ENCODE measurements at regions not wholly inside any gene's neighbourhood (a gene's known extent, or its start where the extent isn't known, plus 50 kb on each side); places are given as distances from the start of the nearest gene placed in this dataset.

DNA sequence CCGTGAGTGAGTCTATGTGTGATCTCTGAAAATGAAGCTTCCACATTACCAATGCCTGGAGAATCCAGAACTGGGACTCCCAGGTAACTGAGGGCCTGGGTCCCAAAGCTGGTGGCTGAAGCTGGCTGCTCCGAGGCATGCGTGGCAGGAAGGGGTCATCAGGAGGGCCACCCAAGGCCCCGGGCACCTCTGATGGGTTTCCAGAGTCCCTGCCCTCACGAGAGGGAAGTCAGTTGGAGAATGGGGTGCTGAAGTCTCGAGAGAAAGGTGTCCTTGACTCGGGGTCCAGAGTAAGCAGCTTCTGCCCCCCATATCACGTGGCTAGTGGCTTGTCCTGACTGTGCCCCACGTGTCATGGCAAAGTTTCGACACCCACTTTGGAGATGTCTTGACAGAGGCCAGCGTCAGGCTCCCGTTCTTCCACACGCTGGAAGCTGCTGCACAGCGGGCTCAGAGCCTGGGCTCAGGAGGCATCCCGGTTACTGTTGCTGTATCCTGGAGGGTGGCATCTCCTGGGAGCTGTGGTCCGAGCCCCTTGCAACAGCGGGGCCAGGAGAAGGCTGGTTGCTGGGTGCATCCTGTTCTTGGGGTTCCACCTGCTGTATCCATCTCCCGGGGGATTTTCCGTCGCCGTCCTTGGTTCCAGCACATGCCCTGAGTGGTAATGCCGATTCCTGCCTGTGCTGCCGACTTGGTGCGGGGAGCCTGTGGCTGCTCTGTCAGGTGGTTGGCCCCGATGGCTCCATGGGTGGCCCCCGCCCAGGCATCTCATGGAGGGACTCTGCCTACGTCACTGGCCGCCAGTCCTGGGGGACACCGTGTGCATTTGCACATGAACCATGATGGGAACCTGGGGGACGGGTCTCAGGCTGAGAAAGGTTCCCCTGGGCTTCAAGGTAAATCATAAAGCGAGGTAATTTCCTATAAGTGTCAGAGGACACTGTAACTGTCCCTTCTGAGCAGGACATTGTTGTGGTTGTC is 183.3 kb upstream of the HDAC4 start:
- no peaks in the 10 kb centered on the region for H3K36me3 Mint-ChIP-seq

DNA sequence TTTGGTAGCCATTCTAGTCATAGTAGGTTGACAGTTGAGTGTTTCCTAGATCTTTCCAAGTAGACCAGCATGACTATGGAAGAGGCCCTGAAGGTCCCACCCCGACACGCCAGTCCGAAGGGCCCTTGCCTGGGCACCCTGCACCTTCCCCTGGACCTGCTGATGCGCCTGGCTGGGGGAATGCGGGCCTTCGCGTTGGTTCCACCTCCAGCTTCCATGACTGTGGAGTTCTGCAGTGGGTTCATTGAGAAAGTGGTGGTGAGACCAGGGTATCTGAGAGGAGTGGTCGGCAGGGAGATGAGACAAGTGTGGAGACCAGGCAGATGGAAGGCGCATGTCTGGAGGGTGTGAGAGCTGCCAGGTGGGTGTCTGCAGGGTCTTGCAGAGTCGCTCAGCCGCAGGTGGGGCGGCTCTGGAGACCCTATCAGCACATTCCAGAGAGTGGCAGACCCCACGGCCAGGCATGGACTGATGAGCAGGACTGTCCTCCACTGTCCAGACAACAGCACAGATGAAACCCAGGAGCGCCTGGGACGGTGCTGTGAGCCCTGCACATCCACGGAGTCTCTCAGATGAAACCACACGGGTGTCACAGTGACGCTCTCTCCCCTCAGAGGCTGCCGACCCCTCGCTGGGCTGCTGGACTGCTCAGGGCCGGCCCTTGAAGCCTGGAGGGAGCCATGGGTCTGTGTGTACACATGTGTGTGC is 182.5 kb upstream of the HDAC4 start:
- peak overlapping the region in 1 of 8 donors; percentile 2 for H3K4me3 Mint-ChIP-seq
- no peak for ATAC-seq (ENCODE audit: low read depth in 2 of 2)

More for the DNA sequence above, 183.3 kb upstream of the HDAC4 start:
- H3K27me3 Mint-ChIP-seq: peaks cover 13 to 35% (median 18%) of the 10 kb centered on the region in 3 donors
- no peak overlapping the region for H3K27ac Mint-ChIP-seq
- H3K9me3 Mint-ChIP-seq: no peaks in the 10 kb centered on the region
- ATAC-seq (ENCODE audit: low read depth in 2 of 2): no peak
- no peaks in the 10 kb centered on the region for H3K4me1 Mint-ChIP-seq
- no peak overlapping the region for H3K4me3 Mint-ChIP-seq
- DNase-seq: no peak

GRCh38 chr2:239582476-239582875 is 181.7 kb upstream of the HDAC4 start:
- no peak overlapping the region for H3K27ac Mint-ChIP-seq

More for the DNA sequence above, 182.5 kb upstream of the HDAC4 start:
- Mint-ChIP-seq H3K4me1 (no peaks in the 10 kb centered on the region), H3K27me3 (peaks cover 13 to 34% (median 18%) of the 10 kb centered on the region in 3 donors), H3K27ac (no peak overlapping the region), H3K9me3 (no peaks in the 10 kb centered on the region), H3K36me3 (no peaks in the 10 kb centered on the region)
- no peak for DNase-seq

GRCh38 chr2:239581352-239581901 is 180.6 kb upstream of the HDAC4 start:
- H3K27ac Mint-ChIP-seq: no peak overlapping the region
- peaks cover 15 to 34% (median 27%) of the 10 kb centered on the region in 3 donors for H3K27me3 Mint-ChIP-seq
- no peaks in the 10 kb centered on the region for H3K9me3 Mint-ChIP-seq
- no peak for ATAC-seq (ENCODE audit: low read depth in 2 of 2)
- H3K36me3 Mint-ChIP-seq: no peaks in the 10 kb centered on the region
- H3K4me1 Mint-ChIP-seq: no peaks in the 10 kb centered on the region
- no peak overlapping the region for H3K4me3 Mint-ChIP-seq
- no peak for DNase-seq

More at GRCh38 chr2:239582476-239582875, 181.7 kb upstream of the HDAC4 start:
- no peaks in the 10 kb centered on the region for H3K4me1 Mint-ChIP-seq
- H3K4me3 Mint-ChIP-seq: no peak overlapping the region
- no peaks in the 10 kb centered on the region for H3K36me3 Mint-ChIP-seq
- DNase-seq (no peak), ATAC-seq (ENCODE audit: low read depth in 2 of 2) (no peak)
- H3K27me3 Mint-ChIP-seq: peaks cover 13 to 32% (median 18%) of the 10 kb centered on the region in 3 donors
- no peaks in the 10 kb centered on the region for H3K9me3 Mint-ChIP-seq

GRCh38 chr2:239580199-239580527 is 179.3 kb upstream of the HDAC4 start:
- peak overlapping the region in 1 of 8 donors; percentile 54 for H3K4me3 Mint-ChIP-seq
- peaks cover 15 to 34% (median 28%) of the 10 kb centered on the region in 3 donors for H3K27me3 Mint-ChIP-seq
- DNase-seq: no peak
- ATAC-seq (ENCODE audit: low read depth in 2 of 2): no peak
- H3K9me3 Mint-ChIP-seq: no peaks in the 10 kb centered on the region
- no peak overlapping the region for H3K27ac Mint-ChIP-seq
- H3K36me3 Mint-ChIP-seq: no peaks in the 10 kb centered on the region
- no peaks in the 10 kb centered on the region for H3K4me1 Mint-ChIP-seq

- Mint-ChIP-seq H3K4me1 (no peaks in the 10 kb centered on the region), H3K27me3 (peaks cover 15 to 29% (median 23%) of the 10 kb centered on the region in 3 donors), H3K4me3 (peak overlapping the region in 1 of 8 donors; percentile 32), H3K27ac (no peak overlapping the region), H3K36me3 (no peaks in the 10 kb centered on the region), H3K9me3 (no peaks in the 10 kb centered on the region)
- ATAC-seq (ENCODE audit: low read depth in 2 of 2) (no peak), DNase-seq (no peak)
Measured at GRCh38 chr2:239579524-239580198, 178.8 kb upstream of the HDAC4 start.

- Mint-ChIP-seq H3K4me3 (peak overlapping the region in 1 of 8 donors; percentile 56), H3K27ac (no peak overlapping the region), H3K36me3 (no peaks in the 10 kb centered on the region), H3K4me1 (no peaks in the 10 kb centered on the region), H3K9me3 (no peaks in the 10 kb centered on the region), H3K27me3 (peaks cover 15 to 29% (median 18%) of the 10 kb centered on the region in 3 donors)
- ATAC-seq (ENCODE audit: low read depth in 2 of 2) (no peak), DNase-seq (no peak)
Measured at GRCh38 chr2:239579081-239579480, 178.3 kb upstream of the HDAC4 start.

DNA sequence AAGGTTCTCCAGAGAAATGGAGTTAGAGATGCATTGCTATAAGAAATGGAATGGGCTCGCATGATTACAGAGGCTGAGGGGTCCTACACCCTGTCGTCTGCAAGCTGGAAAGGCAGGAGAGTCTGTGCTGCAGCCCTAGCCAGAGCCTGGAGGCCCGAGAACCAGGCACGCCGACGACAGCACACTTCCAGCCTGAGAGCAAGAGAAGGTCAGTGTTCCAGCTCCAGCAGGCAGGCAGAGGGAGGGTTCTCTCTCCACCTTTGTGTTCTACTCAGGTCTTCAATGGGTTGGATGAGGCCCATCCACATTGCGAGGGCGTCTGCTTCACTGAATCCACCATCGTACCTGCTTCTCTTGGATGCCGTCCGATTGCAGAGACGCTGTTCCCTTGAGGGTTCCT is 177.6 kb upstream of the HDAC4 start:
- Mint-ChIP-seq H3K4me1 (no peaks in the 10 kb centered on the region), H3K36me3 (no peaks in the 10 kb centered on the region), H3K4me3 (no peak overlapping the region), H3K27me3 (peaks cover 15 to 26% (median 16%) of the 10 kb centered on the region in 3 donors), H3K27ac (no peak overlapping the region), H3K9me3 (no peaks in the 10 kb centered on the region)
- ATAC-seq (ENCODE audit: low read depth in 2 of 2) (no peak), DNase-seq (no peak)

GRCh38 chr2:239577935-239578334 is 177.1 kb upstream of the HDAC4 start:
- Mint-ChIP-seq H3K4me3 (no peak overlapping the region), H3K9me3 (no peaks in the 10 kb centered on the region), H3K27me3 (peaks cover 12 to 24% (median 15%) of the 10 kb centered on the region in 3 donors), H3K36me3 (no peaks in the 10 kb centered on the region), H3K4me1 (no peaks in the 10 kb centered on the region), H3K27ac (peak overlapping the region in 1 of 6 donors; percentile 9)
- ATAC-seq (ENCODE audit: low read depth in 2 of 2) (no peak), DNase-seq (no peak)

- no peaks in the 10 kb centered on the region for H3K4me1 Mint-ChIP-seq
- H3K9me3 Mint-ChIP-seq: no peaks in the 10 kb centered on the region
- DNase-seq (no peak), ATAC-seq (ENCODE audit: low read depth in 2 of 2) (no peak)
- no peak overlapping the region for H3K4me3 Mint-ChIP-seq
- H3K27me3 Mint-ChIP-seq: peaks cover 12 to 33% (median 15%) of the 10 kb centered on the region in 3 donors
- no peak overlapping the region for H3K27ac Mint-ChIP-seq
- H3K36me3 Mint-ChIP-seq: no peaks in the 10 kb centered on the region
Measured at GRCh38 chr2:239576784-239577685, 176.2 kb upstream of the HDAC4 start.

DNA sequence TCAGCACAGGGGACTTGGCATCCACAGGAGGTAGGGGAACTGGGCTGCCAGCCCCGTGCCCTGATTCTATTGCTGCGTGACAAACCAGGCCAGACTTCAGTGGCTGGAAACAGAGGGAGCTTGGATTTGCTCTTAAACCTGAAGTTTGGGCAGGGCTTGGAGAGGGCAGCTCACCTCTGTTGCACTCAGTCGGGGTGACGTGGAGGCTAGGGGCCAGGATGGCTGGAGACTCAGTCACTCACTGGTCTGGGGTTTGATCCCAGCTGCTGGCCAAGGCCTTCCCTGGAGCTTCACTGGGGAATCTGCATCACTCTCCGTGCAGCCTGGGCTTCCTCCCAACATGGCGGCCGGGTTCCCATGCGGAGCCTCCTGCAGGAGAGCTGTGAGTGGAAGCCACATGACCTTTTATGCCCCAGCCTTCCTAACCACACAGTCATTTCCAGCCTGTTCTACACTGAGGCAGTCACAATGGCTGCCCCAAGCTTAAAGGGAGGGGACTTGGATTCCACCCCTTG is 175.2 kb upstream of the HDAC4 start:
- Mint-ChIP-seq H3K27me3 (peaks cover 12 to 33% (median 15%) of the 10 kb centered on the region in 3 donors), H3K4me3 (no peak overlapping the region), H3K4me1 (no peaks in the 10 kb centered on the region), H3K9me3 (no peaks in the 10 kb centered on the region), H3K36me3 (no peaks in the 10 kb centered on the region), H3K27ac (no peak overlapping the region)
- DNase-seq: no peak
- no peak for ATAC-seq (ENCODE audit: low read depth in 2 of 2)

- Mint-ChIP-seq H3K4me1 (no peaks in the 10 kb centered on the region), H3K27me3 (peaks cover 9 to 33% (median 12%) of the 10 kb centered on the region in 3 donors), H3K9me3 (no peaks in the 10 kb centered on the region), H3K36me3 (no peaks in the 10 kb centered on the region), H3K27ac (no peak overlapping the region), H3K4me3 (no peak overlapping the region)
- DNase-seq: no peak
- no peak for ATAC-seq (ENCODE audit: low read depth in 2 of 2)
Measured at GRCh38 chr2:239574434-239575156, 173.8 kb upstream of the HDAC4 start.
